ENCODE measurements at regions not wholly inside any gene's neighbourhood (a gene's known extent, or its start where the extent isn't known, plus 50 kb on each side); places are given as distances from the start of the nearest gene placed in this dataset.

DNA sequence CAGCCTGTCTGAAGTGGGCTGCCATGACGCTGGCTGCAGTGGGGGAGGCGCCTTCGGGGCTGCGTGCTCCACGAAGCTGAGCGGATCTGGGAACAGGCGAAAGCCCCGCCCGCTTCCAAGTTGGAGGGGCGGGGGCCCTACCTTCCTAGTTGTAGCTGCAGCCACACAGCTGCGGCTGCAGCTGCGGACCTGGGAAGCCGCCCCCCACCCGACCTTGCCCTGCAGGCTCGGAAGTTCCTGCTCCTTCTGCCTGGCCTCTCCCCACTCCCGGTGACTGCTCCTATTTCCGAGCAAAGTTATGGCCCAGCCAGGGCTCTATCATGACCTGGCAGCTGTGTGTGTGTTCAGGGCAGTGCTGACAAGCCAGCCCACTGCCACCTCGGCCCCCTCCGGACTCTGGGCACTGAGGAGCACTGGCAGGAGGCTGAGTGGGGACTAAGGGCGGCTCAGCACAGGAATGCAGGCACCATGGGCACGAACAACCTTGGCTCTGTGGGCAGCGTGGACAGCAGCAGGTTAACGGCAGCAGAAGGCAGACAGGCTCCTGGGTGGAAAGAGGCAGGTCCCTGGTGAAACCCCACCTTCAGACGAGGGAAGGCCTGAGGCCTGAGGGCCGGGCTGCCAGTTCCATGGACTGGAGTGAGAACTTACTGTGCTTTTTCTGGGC is 352.4 kb upstream of the TMCO5A start:
- no peak for DNase-seq (ENCODE audit: low read depth)

DNA sequence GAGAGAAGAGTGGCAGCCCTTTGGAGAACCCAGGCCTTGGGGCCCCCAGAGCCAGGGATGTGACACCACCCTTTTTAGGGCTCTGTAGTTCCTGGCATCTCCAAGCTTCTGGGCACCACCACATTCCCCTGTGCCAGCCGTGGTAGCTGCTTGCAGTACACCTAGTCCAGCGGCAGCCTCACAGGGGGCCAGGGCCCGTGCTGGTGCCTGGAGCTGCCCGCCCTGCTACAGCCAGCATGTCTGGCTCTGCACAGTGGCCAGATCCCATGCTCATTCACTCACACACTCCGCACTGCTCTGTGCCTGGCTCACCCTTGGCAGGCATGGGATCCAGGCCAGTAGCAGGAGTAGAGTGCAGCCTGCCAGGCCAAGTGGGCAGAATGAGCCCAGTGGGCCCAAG is 351.6 kb upstream of the TMCO5A start:
- DNase-seq (ENCODE audit: low read depth): no peak

DNA sequence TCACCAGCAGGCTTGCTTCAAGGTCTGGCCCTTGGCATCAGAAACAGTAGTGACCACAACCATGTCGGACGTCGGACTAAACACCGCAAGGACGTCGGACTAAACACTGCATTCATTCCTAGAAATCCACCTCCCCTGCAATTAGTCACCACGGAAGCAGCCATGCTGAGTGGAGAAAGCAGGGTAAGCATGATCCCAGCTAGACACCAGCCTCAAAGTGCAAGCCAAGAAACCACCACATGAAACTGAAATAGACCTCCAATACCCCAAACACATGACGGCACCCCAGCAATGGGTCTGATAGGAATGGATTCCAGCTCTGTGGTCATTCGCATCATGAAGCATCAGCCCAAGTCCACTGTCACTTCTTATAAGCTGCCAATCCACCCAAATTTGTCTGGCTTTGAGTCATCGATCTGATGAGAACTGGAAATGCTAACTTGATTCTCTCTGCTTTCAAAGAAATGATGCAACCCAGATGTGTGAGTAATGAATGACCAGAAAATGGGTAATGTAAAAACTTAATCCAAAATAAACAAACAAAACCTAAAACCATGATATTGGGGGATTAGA is 348.3 kb upstream of the TMCO5A start:
- DNase-seq (ENCODE audit: low read depth): no peak

DNA sequence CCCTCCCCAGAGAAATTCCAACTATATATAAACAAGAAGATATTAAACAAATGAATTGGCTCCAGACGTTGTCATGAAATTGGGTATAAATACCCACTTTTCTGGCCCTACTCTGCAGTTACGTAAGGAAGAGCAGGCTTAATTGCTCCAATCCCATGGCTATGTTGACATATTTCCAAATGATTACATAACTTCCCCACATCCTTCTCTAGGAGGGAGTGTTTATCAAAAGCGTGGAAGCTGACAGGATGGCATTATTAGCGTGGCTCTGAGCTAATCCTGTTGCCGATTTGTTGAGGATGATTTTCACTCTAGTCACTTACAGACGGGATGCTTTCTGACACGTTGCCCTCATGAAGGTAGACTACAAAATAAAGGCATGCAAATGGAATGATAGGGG is 347.5 kb upstream of the TMCO5A start:
- DNase-seq (ENCODE audit: low read depth): no peak

DNA sequence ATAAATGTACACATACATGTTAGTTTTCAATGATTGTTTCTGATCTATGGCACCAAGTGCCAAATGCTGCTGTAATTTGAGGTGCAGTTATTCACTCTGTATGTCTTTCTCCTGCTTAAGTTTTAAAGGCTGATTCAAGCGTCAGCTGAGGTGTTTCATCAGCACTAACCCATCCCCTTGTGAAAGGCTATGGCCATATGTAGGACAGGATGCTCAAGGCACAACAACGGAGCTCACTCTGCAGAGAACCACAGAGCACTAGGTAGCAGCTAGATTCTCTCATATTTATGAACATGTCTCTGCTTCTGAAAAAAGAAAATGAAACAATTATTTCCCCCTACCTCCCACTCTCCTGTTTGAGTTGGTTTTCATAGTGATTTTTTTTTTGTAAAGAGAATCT is 340.0 kb upstream of the TMCO5A start:
- DNase-seq (ENCODE audit: low read depth): no peak

DNA sequence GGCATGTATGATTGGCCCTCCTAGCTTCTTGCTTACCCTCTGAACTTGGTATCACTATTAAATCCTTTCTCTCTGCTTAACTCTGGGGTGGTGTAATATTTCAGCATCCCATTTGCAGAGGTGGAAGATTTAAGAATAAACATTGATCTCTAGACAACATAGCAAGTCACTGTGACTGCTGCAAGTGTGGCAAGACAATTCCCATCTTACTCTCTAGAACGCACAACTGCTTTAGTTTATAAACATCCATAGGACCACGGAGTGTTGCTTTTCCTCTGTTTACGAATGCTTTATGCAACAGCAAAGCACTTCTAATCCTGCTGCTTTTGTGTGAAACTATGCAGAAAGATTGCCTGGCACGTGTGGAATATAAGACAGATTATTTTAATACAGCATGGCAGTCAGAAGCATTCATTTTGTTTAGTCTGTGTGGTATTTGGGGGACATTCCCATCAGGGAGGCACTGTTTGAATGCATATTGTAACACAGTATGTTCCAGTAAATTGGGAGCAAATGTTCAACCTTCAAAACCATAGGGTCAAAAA is 338.9 kb upstream of the TMCO5A start:
- DNase-seq (ENCODE audit: low read depth): no peak

DNA sequence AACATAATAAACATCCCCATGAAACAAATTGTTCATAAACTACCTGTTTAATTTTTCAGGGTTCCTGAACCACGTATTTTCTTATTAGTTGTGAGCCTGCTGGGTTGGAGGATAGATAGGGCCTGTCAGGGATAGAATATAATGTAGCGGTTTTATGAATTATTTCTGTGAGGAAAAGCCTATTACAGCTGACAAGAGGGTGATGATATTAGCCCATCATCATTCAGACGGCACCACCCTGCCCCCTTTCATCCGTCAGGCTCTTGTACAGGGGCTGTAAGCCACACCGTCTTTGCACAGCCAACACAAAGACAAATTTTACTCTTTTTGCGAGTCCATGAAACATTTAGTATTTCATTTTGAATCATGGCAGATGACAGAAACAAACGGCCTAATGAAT is 335.3 kb upstream of the TMCO5A start:
- DNase-seq (ENCODE audit: low read depth): no peak

DNA sequence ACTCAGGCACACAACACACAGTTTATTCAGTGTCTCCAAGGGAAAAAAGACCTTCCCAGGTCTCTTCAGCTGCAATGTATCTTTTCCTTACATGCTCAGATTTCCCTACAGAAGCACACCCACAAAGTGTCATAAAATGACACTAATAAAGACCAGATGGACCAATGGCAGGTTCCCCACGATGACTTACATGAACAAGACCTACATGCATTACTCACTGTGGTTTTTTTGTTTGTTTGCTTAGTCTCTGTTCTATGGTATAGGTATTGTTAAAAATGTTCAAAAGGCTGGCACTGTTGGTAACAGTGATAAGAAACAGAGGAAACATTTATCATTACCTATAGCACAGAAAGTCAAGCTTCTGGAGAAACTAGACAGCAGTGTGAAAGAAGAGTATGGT is 318.2 kb upstream of the TMCO5A start:
- no peak for DNase-seq (ENCODE audit: low read depth)

DNA sequence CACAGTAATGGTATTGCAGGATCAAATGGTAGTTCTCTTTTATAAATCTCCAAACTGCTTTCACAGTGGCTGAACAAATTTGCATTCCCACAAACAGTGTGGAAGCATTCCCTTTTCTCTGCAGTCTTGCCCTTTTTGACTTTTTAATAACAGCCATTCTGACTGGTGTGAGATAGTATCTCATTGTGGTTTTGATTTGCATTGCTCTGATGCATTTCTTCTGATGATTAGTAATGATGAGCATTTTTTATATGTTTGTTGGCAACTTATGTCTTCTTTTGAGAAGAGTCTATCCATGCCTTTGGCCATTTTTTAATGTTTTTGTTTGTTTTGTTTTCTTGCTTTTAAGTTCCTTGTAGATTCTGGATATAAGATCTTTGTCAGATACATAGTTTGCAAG is 316.1 kb upstream of the TMCO5A start:
- no peak for DNase-seq (ENCODE audit: low read depth)

DNA sequence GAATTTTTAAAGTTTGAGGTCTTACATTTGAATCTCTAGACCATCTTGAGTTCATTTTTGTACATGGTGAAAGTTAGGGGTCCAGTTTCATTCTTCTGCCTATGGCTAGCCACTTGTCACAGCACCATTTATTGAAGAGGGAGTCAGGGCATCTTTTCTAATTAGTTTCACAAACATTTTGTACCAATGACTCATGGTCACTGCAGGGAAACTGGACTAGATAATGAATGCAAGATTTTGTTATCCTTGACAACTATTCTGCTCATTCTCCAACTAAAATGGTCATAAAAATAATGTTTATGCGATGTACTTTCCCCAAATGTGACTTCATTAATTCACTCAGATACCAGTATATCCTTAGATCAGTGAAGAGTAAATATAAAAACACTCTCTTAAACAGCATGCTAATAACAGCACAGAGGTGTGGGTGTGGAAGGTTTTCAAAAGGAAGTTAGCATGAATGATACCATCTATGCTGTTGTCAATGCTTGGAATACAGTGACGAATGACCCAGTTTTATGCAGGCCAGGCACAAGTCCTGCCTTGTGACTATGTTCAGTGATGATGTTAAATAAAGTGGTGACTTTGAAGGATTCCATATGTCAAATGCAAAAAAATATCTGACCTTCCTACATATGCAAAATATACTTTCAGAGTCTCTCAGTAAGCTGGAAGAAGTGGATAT is 314.9 kb upstream of the TMCO5A start:
- DNase-seq (ENCODE audit: low read depth): no peak

DNA sequence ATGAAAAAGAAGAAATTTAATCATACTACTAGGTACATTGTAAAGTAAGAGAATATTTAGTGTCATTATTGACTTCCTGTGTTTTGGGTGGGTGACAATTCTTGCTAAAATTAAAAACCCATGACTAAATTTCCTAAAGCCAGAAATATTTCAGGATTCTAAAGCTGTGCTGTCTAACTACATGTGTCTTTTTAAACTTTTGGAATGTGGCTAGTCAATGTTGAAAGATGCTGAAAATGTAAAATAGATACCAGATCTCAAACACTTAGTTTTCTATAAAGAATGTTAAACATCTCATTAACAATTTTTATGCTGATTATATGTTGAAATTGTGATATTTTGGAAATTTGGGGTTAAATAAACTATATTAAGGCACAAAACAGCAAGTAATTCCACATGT is 308.9 kb upstream of the TMCO5A start:
- no peak for DNase-seq (ENCODE audit: low read depth)

DNA sequence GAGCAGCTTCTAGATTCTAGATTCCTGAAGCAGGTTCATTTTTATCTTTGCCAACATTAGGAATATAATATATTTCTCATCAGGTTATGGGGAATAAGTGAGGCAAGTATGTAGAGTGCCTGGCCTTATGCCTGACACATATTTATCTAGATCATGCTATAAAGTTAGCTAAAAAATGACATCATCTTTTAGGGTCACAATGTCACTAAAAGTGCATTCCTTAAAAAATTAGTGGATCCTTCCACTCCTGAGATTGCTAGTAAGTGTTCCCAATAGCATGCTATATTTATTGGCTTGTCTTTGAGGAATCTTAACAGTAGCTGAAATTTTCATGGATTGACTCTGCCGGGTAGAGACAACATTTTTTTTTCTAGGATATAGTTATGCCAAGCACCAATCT is 305.9 kb upstream of the TMCO5A start:
- DNase-seq (ENCODE audit: low read depth): no peak

DNA sequence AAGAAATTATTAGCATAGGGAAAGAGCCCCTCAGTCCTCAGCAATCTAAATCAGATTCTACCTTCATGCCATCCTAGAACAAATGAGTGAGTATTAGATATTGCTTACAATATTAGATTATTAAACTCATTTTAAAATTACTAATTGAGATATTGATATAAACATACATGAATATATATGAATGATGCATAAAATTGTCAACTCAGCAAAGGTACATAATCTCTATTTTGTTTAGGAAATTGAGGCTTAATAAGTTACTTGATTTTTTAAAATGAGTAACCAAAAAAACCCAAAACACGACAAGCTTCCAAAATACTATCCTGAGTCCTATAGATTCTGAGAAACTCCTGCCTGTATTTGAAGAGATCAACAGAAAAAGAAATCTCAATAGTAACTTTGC is 297.7 kb upstream of the TMCO5A start:
- DNase-seq (ENCODE audit: low read depth): no peak

DNA sequence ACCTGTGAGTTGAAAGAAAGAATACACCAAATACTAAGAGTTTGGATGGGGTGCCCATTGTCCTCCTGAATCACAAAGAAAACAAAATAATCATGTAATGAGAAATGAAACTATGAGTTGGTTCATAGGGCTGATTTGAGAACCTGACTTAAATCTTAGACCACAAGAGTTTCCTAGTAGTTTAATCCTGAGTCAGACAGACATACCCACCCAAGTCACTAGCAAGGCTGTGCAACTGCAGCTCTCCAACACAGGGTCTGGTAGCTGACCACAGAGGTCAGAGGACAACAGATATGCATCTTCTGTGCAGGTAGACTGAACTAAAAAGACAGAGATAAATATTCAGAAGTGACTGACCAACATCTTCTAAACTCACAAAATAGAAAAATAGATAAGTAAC is 296.3 kb upstream of the TMCO5A start:
- no peak for DNase-seq (ENCODE audit: low read depth)

DNA sequence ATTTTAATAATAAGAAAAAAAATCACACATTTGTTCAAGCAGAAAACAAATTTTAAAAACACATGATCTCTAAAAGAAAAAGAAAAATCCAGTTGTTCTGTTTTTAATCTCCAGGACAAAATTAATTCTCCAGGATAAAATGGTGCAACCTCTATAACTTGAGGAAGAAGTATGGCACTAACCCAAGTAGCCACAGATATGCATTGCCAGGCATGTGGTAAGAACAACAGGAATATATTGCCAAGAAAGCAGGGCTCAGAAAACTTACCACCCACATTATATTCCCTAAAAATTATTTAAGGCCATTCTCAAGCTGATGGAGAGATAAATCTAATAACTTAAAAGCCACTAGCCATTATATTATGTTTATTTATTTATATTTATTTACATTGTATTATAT is 295.7 kb upstream of the TMCO5A start:
- no peak for DNase-seq (ENCODE audit: low read depth)

DNA sequence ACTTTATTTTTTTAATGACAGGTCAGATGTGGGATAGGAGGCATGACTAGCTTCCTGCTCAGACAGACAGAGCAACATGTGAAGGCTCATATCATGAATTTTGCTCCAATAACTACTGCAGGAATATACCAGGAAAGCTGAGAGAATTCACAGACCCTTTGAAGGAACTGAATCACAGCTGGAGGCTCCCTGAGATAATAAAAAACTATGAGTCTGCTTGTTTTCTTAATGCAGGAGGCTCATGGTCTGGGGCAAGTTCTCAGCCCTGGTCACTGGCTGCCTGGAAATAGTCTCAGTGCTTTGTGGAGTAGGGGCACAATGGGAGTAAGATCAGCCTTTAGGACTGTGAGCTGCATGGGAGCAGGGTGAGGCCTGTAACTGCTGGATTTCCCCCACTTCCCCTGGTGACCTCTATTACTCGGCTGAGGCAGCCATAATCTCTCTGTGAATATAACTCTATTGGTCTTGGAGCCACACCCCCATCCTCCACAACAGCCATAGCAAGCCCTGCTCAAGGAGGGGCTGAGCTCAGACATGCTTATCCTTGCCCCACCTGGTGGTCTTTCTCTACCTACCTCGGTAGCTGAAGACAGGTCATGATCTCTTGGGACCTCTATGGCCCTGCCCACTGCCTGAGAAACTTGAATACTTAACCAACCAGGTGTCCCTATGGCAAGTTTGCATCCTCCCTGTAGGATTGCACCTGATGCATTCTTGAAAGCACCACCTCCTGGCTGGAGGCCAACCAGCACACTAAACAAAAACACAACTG is 281.6 kb upstream of the TMCO5A start:
- DNase-seq (ENCODE audit: low read depth): no peak

DNA sequence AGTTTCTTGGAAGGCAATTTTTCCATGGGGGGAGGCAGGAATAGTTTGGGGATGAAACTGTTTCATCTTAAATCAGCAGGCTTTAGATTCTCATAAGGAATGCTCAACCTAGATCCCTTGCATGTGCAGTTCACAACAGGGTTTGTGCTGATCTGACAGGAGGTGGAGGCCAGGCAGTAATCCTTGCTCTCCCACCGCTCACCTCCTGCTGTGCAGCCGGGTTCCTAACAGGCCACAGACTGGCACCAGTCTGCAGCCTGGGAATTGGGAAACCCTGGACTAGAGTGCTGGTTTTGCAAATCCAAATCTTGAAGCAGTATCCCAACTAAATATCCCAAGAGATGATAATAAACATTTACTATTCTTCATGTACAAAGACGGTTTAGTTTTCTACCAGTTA is 256.3 kb upstream of the TMCO5A start:
- no peak for DNase-seq (ENCODE audit: low read depth)

DNA sequence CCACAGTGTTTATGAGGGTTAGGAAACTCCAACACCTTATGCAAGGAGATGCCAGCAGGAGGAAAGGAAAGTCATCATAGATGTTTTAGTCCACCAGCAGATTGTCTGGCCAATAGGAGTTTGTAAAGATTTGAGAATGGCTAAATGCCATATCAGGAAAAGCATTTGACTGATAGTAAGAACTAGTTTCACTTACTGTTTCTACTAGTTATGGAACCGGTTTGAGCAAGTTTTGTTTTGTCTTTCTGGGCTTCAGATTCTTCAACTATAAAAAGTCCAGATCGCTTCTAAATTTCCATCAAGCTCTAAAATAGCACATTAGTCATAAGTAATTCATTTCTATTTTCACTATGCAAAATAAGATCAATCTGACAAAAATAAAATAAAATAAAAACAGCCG is 254.8 kb upstream of the TMCO5A start:
- no peak for DNase-seq (ENCODE audit: low read depth)

DNA sequence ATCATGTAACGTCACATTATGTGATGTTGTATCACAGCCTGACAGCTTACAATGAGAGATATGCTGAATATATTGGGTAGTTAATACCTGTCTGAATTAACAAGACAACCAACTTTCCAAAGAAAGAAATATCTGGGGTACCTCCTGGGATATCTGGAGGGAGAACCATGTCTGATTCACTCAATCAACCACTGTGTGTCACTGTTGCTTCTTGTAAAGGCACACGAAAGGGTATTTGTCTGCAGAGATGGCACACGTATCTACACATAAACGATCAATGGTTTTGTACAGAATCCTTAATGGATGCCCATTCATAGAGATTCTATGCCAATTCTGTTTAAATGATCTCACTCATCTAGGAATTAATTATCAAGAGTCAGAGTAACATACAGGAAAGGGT is 252.1 kb upstream of the TMCO5A start:
- no peak for DNase-seq (ENCODE audit: low read depth)

DNA sequence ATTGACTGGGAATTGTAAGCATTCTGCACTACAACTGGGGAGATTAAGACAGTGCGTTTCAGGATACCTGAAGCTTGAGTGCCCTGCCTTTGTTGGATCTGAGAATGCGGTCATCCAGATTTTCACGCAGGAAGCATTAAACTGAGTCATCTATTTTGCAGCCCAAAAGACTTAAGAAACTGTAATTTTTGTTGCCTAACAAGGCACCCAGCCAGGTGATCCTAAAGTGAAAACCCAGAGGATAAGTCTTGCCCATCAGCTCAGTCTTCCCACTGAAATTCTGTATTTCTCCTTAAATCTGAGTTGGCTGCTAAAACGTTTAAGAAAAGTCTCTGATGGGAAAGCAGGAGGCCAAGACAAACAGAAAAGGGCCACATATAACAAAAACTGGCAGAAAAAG is 242.5 kb upstream of the TMCO5A start:
- DNase-seq (ENCODE audit: low read depth): no peak

DNA sequence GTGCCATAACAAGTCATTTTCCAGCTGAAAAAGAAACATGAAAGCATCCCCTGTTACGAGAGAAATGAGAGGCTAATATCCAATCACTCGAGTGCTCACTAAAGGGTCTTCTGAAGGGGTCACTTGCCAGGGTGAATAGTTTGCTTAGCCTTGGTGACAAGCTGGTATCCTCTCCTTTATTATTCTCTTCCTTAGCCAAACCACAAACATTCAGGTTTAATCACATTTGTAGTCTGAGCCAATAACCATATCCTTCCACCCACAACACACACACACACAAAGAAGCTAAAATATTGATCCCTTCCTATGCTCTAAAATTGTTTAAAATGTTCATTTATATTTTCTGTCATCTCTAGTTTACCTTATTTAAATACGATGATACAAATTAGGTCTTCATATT is 240.5 kb upstream of the TMCO5A start:
- no peak for DNase-seq (ENCODE audit: low read depth)

DNA sequence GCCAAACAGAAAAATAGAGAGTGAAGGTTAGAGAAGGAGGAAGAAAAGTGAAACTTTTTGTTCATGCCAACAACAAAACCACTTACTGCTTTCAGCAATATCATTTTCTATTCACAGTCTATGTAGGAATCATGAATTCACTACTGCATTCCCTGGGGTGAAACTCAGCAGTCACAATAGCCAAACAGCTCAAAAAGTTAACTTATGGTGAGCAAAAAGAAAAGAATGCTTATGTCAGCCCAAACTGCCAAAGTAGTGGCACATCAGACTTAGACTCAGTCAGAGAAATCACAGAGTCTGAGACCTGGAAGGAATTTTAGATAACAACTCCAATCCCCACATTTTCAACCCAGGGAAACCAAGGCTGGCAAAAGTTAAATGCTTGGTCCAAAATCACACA is 238.7 kb upstream of the TMCO5A start:
- DNase-seq (ENCODE audit: low read depth): no peak

DNA sequence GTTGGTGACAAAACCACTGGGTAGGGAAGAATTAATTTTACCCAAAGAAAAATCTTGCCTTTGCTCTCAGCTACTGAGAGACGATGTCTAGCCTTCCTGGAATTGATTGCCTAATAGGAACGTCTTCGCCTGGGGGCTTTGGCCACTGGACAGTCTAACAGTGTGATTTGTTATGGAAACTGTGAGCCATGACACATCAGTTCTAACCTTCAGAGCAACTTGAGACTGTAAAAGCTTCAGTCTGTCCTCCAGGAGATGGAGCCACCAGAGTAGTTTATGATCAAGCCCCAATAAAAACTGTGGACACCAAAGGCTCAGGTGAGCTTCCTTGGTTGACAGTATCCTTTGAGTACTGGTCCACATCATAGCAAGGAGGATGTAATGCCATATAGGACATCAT is 235.8 kb upstream of the TMCO5A start:
- DNase-seq (ENCODE audit: low read depth): no peak

Measured in CMK (cell line).